ENCODE measurements at regions not wholly inside any gene's neighbourhood (a gene's known extent, or its start where the extent isn't known, plus 50 kb on each side); places are given as distances from the start of the nearest gene placed in this dataset.

- no peak for TF ChIP-seq ZNF326 (CRISPR knock-in tag; IDR thresholded peaks at IDR 0.05; ENCODE audit: borderline replicate concordance)
- TF ChIP-seq, protein P1, sequence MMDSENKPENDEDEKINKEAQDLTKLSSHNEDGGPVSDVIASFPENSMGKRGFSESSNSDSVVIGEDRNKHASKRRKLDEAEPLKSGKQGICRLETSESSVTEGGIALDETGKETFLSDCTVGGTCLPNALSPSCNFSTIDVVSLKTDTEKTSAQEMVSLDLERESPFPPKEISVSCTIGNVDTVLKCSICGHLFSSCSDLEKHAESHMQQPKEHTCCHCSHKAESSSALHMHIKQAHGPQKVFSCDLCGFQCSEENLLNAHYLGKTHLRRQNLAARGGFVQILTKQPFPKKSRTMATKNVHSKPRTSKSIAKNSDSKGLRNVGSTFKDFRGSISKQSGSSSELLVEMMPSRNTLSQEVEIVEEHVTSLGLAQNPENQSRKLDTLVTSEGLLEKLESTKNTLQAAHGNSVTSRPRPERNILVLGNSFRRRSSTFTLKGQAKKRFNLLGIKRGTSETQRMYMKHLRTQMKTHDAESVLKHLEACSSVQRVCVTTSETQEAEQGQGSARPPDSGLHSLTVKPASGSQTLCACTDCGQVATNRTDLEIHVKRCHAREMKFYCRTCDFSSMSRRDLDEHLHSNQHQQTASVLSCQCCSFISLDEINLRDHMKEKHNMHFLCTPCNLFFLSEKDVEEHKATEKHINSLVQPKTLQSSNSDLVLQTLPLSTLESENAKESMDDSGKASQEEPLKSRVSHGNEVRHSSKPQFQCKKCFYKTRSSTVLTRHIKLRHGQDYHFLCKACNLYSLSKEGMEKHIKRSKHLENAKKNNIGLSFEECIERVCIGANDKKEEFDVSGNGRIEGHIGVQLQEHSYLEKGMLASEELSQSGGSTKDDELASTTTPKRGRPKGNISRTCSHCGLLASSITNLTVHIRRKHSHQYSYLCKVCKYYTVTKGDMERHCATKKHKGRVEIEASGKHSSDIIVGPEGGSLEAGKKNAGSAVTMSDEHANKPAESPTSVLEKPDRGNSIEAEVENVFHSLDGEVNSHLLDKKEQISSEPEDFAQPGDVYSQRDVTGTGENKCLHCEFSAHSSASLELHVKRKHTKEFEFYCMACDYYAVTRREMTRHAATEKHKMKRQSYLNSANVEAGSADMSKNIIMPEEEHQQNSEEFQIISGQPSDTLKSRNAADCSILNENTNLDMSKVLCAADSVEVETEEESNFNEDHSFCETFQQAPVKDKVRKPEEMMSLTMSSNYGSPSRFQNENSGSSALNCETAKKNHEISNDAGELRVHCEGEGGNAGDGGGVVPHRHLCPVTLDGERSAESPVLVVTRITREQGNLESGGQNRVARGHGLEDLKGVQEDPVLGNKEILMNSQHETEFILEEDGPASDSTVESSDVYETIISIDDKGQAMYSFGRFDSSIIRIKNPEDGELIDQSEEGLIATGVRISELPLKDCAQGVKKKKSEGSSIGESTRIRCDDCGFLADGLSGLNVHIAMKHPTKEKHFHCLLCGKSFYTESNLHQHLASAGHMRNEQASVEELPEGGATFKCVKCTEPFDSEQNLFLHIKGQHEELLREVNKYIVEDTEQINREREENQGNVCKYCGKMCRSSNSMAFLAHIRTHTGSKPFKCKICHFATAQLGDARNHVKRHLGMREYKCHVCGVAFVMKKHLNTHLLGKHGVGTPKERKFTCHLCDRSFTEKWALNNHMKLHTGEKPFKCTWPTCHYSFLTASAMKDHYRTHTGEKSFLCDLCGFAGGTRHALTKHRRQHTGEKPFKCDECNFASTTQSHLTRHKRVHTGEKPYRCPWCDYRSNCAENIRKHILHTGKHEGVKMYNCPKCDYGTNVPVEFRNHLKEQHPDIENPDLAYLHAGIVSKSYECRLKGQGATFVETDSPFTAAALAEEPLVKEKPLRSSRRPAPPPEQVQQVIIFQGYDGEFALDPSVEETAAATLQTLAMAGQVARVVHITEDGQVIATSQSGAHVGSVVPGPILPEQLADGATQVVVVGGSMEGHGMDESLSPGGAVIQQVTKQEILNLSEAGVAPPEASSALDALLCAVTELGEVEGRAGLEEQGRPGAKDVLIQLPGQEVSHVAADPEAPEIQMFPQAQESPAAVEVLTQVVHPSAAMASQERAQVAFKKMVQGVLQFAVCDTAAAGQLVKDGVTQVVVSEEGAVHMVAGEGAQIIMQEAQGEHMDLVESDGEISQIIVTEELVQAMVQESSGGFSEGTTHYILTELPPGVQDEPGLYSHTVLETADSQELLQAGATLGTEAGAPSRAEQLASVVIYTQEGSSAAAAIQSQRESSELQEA (CRISPR knock-in tag; IDR thresholded peaks at IDR 0.05; ENCODE audit: not compliant biosample characterization): peak; percentile 19
- no peak for TF ChIP-seq ZNF75D (CRISPR knock-in tag; IDR thresholded peaks at IDR 0.05; ENCODE audit: borderline replicate concordance)
- TF ChIP-seq FOXJ3 (CRISPR knock-in tag; IDR thresholded peaks at IDR 0.05; ENCODE audit: borderline replicate concordance): peak; percentile 88; the same call in 1 of the 2 replicates
- peak; percentile 78 for TF ChIP-seq SP5 (CRISPR knock-in tag; IDR thresholded peaks at IDR 0.05; ENCODE audit: borderline replicate concordance, low read depth)
- TF ChIP-seq, protein P2, sequence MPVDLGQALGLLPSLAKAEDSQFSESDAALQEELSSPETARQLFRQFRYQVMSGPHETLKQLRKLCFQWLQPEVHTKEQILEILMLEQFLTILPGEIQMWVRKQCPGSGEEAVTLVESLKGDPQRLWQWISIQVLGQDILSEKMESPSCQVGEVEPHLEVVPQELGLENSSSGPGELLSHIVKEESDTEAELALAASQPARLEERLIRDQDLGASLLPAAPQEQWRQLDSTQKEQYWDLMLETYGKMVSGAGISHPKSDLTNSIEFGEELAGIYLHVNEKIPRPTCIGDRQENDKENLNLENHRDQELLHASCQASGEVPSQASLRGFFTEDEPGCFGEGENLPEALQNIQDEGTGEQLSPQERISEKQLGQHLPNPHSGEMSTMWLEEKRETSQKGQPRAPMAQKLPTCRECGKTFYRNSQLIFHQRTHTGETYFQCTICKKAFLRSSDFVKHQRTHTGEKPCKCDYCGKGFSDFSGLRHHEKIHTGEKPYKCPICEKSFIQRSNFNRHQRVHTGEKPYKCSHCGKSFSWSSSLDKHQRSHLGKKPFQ (CRISPR knock-in tag; IDR thresholded peaks at IDR 0.05; ENCODE audit: insufficient replicate concordance): no peak
- peak; percentile 98 for TF ChIP-seq MIER3 (CRISPR knock-in tag; IDR thresholded peaks at IDR 0.05; ENCODE audit: borderline replicate concordance)
- TF ChIP-seq ZBTB1 (CRISPR knock-in tag; IDR thresholded peaks at IDR 0.05; ENCODE audit: borderline replicate concordance): peak; percentile 61; the same call in 1 of the 2 replicates
- TF ChIP-seq TEF (CRISPR knock-in tag; IDR thresholded peaks at IDR 0.05): 0 out of 2 replicates have a peak, but pooled peaks have one; percentile 19
- TF ChIP-seq ZNF691 (CRISPR knock-in tag; IDR thresholded peaks at IDR 0.05; ENCODE audit: borderline replicate concordance, low read depth): peak; percentile 98
- TF ChIP-seq ZNF350 (CRISPR knock-in tag; IDR thresholded peaks at IDR 0.05; ENCODE audit: borderline replicate concordance, low read depth): peak; percentile 99
- peak; percentile 82 for TF ChIP-seq RBAK (CRISPR knock-in tag; IDR thresholded peaks at IDR 0.05)
- TF ChIP-seq, protein P3, sequence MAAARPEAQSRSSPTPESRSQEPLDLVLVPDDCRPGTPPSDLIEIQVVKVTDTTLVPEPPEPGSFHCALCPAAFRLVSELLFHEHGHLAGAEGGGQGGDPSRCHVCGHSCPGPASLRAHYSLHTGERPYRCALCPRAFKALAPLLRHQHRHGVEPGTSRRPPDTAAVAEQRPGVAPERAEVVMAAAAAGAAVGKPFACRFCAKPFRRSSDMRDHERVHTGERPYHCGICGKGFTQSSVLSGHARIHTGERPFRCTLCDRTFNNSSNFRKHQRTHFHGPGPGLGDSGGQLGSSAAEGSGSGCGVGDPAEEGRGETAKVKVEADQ (CRISPR knock-in tag; IDR thresholded peaks at IDR 0.05; ENCODE audit: borderline replicate concordance): no peak; the same call in 1 of the 2 replicates
- 0 out of 2 replicates have a peak, but pooled peaks have one; percentile 18 for TF ChIP-seq ZNF850 (CRISPR knock-in tag; conservative IDR thresholded peaks at IDR 0.05)
- TF ChIP-seq ZKSCAN8 (CRISPR knock-in tag; IDR thresholded peaks at IDR 0.05; ENCODE audit: borderline replicate concordance): peak; percentile 97
Measured at GRCh38 chr20:41693136-41693979, 75.2 kb upstream of the CHD6 start (continued).
